Suprapubic skin (tissue), 4 donors: ENCODE measurements at regions not wholly inside any gene's neighbourhood (a gene's known extent, or its start where the extent isn't known, plus 50 kb on each side); places are given as distances from the start of the nearest gene placed in this dataset.

ENCODE experiments used
- CTCF ChIP-seq, 2 donors: fragments of 200-600 bp in 1 of 2; fragments of 450-650 bp in 1 of 2; sonication (generic) in 1 of 2; IDR thresholded peaks; one replicate each; pipeline ENCODE4 v1.5.1; 2016 to 2019; ENCODE audit warnings: antibody characterized with exemption in 2 of 2, mild to moderate bottlenecking in 1 of 2, moderate library complexity in 1 of 2
- EP300 ChIP-seq: sonication (generic); formaldehyde crosslinking; IDR thresholded peaks from one replicate; pipeline ENCODE4 v1.6.1; 2017; ENCODE audit warnings: antibody characterized with exemption
- POLR2A ChIP-seq, 2 donors: fragments of 450-650 bp; IDR thresholded peaks; one replicate each; pipeline ENCODE4 v1.6.1; 2017; ENCODE audit warnings: antibody characterized with exemption in 2 of 2, mild to moderate bottlenecking in 2 of 2, moderate library complexity in 2 of 2
- POLR2AphosphoS5 ChIP-seq, 3 donors: sonication (generic); formaldehyde crosslinking; IDR thresholded peaks; one replicate each; pipeline ENCODE4 v1.6.1; 2017; ENCODE audit warnings: antibody characterized with exemption in 3 of 3

- no peak for TF ChIP-seq CTCF (IDR thresholded peaks at IDR 0.05)
- TF ChIP-seq POLR2AphosphoS5 (IDR thresholded peaks at IDR 0.05) = no peak
- TF ChIP-seq POLR2A (IDR thresholded peaks at IDR 0.05) = no peak
- TF ChIP-seq EP300 = no peak
These were observed 247.5 kb downstream of the VAPA start for GRCh38 chr18:10161315-10161714.
